Left ventricle myocardium inferior (tissue), 1 donor: ENCODE measurements at regions not wholly inside any gene's neighbourhood (a gene's known extent, or its start where the extent isn't known, plus 50 kb on each side); places are given as distances from the start of the nearest gene placed in this dataset.

ENCODE experiments used
- DNase-seq: peaks from one replicate; pipeline ENCODE4 v3.0.0-alpha.2; 2020
- H3K27ac ChIP-seq: fragments of 200-600 bp; replicated peaks from 2 replicates; pipeline ENCODE4 v1.8.0; 2021
- H3K27me3 ChIP-seq: fragments of 200-600 bp; 2 replicates; pipeline ENCODE4 v1.8.0; 2021; ENCODE audit warnings: low read depth
- H3K36me3 ChIP-seq: fragments of 200-600 bp; 2 replicates; pipeline ENCODE4 v1.8.0; 2021
- H3K4me1 ChIP-seq: fragments of 200-600 bp; 2 replicates; pipeline ENCODE4 v1.8.0; 2021
- H3K4me3 ChIP-seq: fragments of 200-600 bp; 2 replicates; pipeline ENCODE4 v1.8.0; 2021; ENCODE audit warnings: mild to moderate bottlenecking, moderate library complexity
- H3K9me3 ChIP-seq: fragments of 200-600 bp; replicated peaks from 2 replicates; pipeline ENCODE4 v1.8.0; 2021
- intact Hi-C: fragments of 100-400 bp; cut with micrococcal nuclease; formaldehyde crosslinking; loops from one replicate; pipeline ENCODE4 v1.11.0; 2022
- TF ChIP-seq, protein P1 (sequence below): fragments of 200-600 bp; IDR thresholded peaks from 2 replicates; pipeline ENCODE4 v1.8.0; 2021; ENCODE audit warnings: antibody characterized with exemption, mild to moderate bottlenecking, borderline replicate concordance
- donor health status: DM: no; HTN: yes; CAD: no; lungs with severe emphysema.

DNA sequence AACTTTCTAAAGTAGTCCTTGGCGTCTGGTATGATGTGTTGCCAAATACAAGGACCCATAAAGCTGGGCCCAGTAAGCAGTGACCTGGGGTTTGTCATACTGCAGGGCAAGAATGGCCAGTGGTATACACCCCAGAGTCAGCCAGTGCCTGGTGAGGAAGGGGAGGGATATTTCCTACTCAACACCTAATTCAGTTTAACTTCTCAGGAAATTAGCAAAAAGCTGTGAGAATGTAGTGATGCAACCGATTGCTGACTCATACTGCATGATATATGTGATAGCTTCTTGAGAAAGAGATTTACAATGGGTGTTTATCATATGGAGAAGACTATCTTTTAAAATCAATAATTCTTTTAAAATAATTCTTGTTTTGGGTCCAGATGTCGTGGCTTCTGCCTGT lies 889.3 kb upstream of the CELF2 start:
- TF ChIP-seq, protein P1, sequence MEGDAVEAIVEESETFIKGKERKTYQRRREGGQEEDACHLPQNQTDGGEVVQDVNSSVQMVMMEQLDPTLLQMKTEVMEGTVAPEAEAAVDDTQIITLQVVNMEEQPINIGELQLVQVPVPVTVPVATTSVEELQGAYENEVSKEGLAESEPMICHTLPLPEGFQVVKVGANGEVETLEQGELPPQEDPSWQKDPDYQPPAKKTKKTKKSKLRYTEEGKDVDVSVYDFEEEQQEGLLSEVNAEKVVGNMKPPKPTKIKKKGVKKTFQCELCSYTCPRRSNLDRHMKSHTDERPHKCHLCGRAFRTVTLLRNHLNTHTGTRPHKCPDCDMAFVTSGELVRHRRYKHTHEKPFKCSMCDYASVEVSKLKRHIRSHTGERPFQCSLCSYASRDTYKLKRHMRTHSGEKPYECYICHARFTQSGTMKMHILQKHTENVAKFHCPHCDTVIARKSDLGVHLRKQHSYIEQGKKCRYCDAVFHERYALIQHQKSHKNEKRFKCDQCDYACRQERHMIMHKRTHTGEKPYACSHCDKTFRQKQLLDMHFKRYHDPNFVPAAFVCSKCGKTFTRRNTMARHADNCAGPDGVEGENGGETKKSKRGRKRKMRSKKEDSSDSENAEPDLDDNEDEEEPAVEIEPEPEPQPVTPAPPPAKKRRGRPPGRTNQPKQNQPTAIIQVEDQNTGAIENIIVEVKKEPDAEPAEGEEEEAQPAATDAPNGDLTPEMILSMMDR = no peak
- Histone ChIP-seq H3K27me3 (no peaks in the 10 kb centered on the region), H3K9me3 (peaks cover 5% of the 10 kb centered on the region), H3K36me3 (no peaks in the 10 kb centered on the region), H3K27ac (no peak overlapping the region), H3K4me1 (no peaks in the 10 kb centered on the region), H3K4me3 (no peak overlapping the region)
- DNase-seq = no peak
- intact Hi-C loops = no loop called here

GRCh38 chr10:10130686-10131085 lies 887.0 kb upstream of the CELF2 start:
- no peaks in the 10 kb centered on the region for H3K27me3 ChIP-seq
- intact Hi-C loops = no loop called here
- no peak overlapping the region for H3K4me3 ChIP-seq
- no peaks in the 10 kb centered on the region for H3K36me3 ChIP-seq
- H3K4me1 ChIP-seq = no peaks in the 10 kb centered on the region
- no peak for DNase-seq
- no peak overlapping the region for H3K27ac ChIP-seq
- no peaks in the 10 kb centered on the region for H3K9me3 ChIP-seq
- TF ChIP-seq, protein P1 = no peak

DNA sequence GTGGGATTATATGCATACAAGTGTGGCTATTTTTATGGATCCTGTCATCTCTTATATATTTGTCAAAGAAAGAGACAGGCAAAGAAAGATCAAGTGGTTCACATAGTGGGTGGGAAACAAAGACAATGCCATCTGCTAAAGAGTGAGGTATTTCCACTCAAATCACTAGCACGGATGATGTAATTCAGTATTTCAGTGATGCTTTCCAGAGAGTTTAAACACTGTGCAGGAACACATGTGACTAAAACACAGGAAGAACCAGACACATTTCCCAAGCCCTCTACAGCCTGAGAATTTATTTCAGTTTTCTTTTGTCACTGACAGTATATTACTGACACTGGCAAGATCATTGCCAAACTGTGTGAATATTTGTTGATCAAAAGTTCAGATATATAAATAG lies 885.7 kb upstream of the CELF2 start:
- H3K27ac ChIP-seq = no peak overlapping the region
- no peak for DNase-seq

DNA sequence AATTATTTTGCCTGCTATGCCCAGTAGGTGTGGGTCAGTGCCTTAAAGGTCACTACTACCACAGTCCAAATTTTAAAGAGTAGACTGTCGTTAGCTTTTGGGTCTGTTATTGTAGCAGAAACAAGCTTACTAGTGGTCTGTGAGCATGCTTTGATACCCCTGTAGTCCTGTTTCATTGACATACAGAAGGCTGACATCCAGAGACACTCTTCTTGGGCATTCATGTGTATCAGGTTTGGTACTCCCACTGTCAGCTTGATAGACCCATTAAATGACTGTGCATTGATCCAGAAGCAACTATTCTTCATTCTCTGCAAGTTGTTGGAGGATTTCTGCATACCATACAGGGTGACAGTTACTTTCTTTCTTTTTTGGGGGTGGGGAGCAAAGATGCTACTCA lies 884.4 kb upstream of the CELF2 start:
- no peak for DNase-seq
- Histone ChIP-seq H3K27ac (no peak overlapping the region), H3K4me1 (no peaks in the 10 kb centered on the region), H3K36me3 (no peaks in the 10 kb centered on the region), H3K9me3 (no peaks in the 10 kb centered on the region), H3K27me3 (no peaks in the 10 kb centered on the region), H3K4me3 (no peak overlapping the region)
- intact Hi-C loops = no loop called here
- TF ChIP-seq, protein P1 = no peak

More for the DNA sequence above, 885.7 kb upstream of the CELF2 start:
- H3K9me3 ChIP-seq = no peaks in the 10 kb centered on the region
- H3K36me3 ChIP-seq = no peaks in the 10 kb centered on the region
- no peak overlapping the region for H3K4me3 ChIP-seq
- intact Hi-C loops = no loop called here
- TF ChIP-seq, protein P1 = no peak
- H3K27me3 ChIP-seq = no peaks in the 10 kb centered on the region
- no peaks in the 10 kb centered on the region for H3K4me1 ChIP-seq

DNA sequence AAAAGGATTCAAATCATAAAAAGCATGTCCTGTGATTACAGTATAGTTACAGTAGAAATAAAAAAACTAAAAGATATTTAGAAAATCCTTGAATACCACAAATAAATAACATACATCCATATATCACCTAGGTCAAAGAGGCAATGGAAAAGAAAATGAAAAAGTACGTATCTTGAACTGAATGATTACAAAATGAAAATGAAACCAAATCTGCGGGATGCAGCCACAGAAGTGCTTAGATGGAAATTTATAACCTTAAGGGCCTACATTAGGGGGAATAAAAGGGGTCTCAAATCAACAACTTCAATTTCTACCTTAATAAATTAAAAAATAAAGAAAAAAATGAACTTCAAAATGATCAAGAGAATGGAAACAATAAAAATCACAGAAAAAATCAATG lies 879.0 kb upstream of the CELF2 start:
- TF ChIP-seq, protein P1 = no peak
- Histone ChIP-seq H3K4me1 (no peaks in the 10 kb centered on the region), H3K9me3 (no peaks in the 10 kb centered on the region), H3K36me3 (no peaks in the 10 kb centered on the region), H3K4me3 (peak overlapping the region; percentile 26), H3K27ac (no peak overlapping the region), H3K27me3 (no peaks in the 10 kb centered on the region)
- intact Hi-C loops = no loop called here
- no peak for DNase-seq
